ENCODE measurements at regions not wholly inside any gene's neighbourhood (a gene's known extent, or its start where the extent isn't known, plus 50 kb on each side); places are given as distances from the start of the nearest gene placed in this dataset.

- no peaks in the 10 kb centered on the region for H3K9me3 ChIP-seq
- DNase-seq, result no peak
- H3K4me3 ChIP-seq, result no peak overlapping the region
- no peak overlapping the region for H3K27ac ChIP-seq
- H3K27me3 ChIP-seq, result no peaks in the 10 kb centered on the region
- intact Hi-C loops (cut with DNase I; ENCODE audit: low total_unique reads), result no loop called here
- no peaks in the 10 kb centered on the region for H3K36me3 ChIP-seq
- WGBS, 5 donors, result 52 to 57% (median 55%) methylated on average over 10 of the region's 10 CpGs
- no peaks in the 10 kb centered on the region for H3K4me1 ChIP-seq
- TF ChIP-seq EP300 (IDR thresholded peaks at IDR 0.05) (no peak), POLR2A (IDR thresholded peaks at IDR 0.05) (no peak), POLR2AphosphoS5 (IDR thresholded peaks at IDR 0.05) (no peak)
- TF ChIP-seq, protein P1, sequence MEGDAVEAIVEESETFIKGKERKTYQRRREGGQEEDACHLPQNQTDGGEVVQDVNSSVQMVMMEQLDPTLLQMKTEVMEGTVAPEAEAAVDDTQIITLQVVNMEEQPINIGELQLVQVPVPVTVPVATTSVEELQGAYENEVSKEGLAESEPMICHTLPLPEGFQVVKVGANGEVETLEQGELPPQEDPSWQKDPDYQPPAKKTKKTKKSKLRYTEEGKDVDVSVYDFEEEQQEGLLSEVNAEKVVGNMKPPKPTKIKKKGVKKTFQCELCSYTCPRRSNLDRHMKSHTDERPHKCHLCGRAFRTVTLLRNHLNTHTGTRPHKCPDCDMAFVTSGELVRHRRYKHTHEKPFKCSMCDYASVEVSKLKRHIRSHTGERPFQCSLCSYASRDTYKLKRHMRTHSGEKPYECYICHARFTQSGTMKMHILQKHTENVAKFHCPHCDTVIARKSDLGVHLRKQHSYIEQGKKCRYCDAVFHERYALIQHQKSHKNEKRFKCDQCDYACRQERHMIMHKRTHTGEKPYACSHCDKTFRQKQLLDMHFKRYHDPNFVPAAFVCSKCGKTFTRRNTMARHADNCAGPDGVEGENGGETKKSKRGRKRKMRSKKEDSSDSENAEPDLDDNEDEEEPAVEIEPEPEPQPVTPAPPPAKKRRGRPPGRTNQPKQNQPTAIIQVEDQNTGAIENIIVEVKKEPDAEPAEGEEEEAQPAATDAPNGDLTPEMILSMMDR (IDR thresholded peaks at IDR 0.05), result no peak
Measured at GRCh38 chr6:169112483-169113320, 140.9 kb downstream of the THBS2 start.

GRCh38 chr6:169111203-169111602 lies 142.4 kb downstream of the THBS2 start:
- H3K4me3 ChIP-seq, result no peak overlapping the region
- no peak for DNase-seq
- H3K27me3 ChIP-seq, result no peaks in the 10 kb centered on the region
- no peaks in the 10 kb centered on the region for H3K36me3 ChIP-seq
- TF ChIP-seq POLR2AphosphoS5 (IDR thresholded peaks at IDR 0.05), result no peak
- TF ChIP-seq, protein P1 (IDR thresholded peaks at IDR 0.05), result no peak
- no peak for TF ChIP-seq POLR2A (IDR thresholded peaks at IDR 0.05)
- TF ChIP-seq EP300 (IDR thresholded peaks at IDR 0.05), result no peak
- no peaks in the 10 kb centered on the region for H3K4me1 ChIP-seq
- no peak overlapping the region for H3K27ac ChIP-seq
- H3K9me3 ChIP-seq, result no peaks in the 10 kb centered on the region
- 79 to 91% (median 87%) methylated on average over 5 of the region's 5 CpGs for WGBS, 5 donors
- intact Hi-C loops (cut with DNase I; ENCODE audit: low total_unique reads), result no loop called here

DNA sequence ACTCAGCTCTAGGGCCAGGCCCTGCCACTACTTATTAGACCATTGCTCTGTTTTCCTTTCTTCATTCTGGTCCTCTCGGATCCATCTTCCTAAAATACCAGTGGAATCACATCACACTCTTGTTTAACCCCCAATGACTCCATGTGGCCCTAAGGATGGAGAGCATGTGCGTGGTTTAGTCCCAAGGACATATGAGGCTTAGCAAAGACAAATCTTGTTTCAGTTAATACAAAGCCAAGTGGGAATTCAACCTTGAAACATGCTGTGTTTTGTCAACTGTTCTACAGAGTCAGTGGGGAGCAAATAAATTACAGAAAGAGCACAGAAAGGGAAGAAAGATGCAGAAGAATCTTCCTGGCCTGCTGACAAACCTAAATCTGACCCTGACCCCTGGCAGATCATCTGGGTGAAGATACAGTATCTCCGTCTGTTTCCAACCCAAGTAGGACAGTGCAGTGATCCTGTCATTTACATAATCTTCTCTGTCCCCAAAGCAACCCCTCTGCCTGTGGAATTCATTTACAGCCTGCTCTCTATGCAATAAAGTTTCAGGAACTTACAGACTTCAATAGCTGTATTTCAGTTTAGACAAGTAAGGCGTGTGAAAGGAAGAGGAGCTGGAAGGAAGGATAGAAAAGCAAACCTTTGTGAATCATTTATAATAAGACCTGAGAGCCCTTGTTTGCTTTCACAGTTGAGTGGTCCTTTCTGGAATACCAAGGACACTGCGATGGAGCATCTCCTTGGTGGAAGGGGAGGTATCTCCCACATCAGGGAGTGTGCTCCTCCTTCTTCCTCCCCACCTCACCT lies 144.0 kb downstream of the THBS2 start:
- 72 to 88% (median 83%) methylated on average over 5 of the region's 5 CpGs for WGBS, 5 donors
- Histone ChIP-seq H3K27me3 (no peaks in the 10 kb centered on the region), H3K4me3 (no peak overlapping the region), H3K4me1 (no peaks in the 10 kb centered on the region), H3K36me3 (no peaks in the 10 kb centered on the region), H3K9me3 (no peaks in the 10 kb centered on the region), H3K27ac (no peak overlapping the region)
- peak in 1 of 2 donors; percentile 42 for DNase-seq
- intact Hi-C loops (cut with DNase I; ENCODE audit: low total_unique reads), result no loop called here
- no peak for TF ChIP-seq POLR2AphosphoS5 (IDR thresholded peaks at IDR 0.05)
- no peak for TF ChIP-seq EP300 (IDR thresholded peaks at IDR 0.05)
- TF ChIP-seq, protein P1 (IDR thresholded peaks at IDR 0.05), result no peak
- no peak for TF ChIP-seq POLR2A (IDR thresholded peaks at IDR 0.05)

DNA sequence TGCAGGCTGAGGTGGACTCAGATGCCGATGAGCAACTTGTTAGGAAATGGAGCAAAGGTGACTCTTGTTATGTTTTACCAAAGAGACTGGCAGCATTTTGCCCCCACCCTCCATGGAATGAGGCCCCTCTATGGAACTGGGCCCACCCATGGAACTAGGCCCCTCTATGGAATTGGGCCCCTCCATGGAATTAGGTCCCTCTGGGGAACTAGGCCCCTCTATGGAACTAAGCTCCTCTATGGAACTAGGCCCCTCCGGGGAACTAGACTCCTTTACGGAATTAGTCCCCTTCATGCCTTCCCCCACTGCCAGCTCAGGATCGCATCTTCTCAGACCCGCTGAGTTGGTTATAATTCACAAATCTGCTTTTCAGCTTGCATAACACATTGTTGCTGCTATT lies 144.9 kb downstream of the THBS2 start:
- no peaks in the 10 kb centered on the region for H3K27me3 ChIP-seq
- no peak overlapping the region for H3K4me3 ChIP-seq
- no peaks in the 10 kb centered on the region for H3K9me3 ChIP-seq
- no peak overlapping the region for H3K27ac ChIP-seq
- DNase-seq, result no peak
- TF ChIP-seq, protein P1 (IDR thresholded peaks at IDR 0.05), result no peak
- TF ChIP-seq POLR2AphosphoS5 (IDR thresholded peaks at IDR 0.05), result no peak
- 92 to 99% (median 97%) methylated on average over 5 of the region's 5 CpGs for WGBS, 5 donors
- no peaks in the 10 kb centered on the region for H3K36me3 ChIP-seq
- intact Hi-C loops (cut with DNase I; ENCODE audit: low total_unique reads), result no loop called here
- H3K4me1 ChIP-seq, result no peaks in the 10 kb centered on the region

Measured in stomach (tissue), 8 donors.